H1 (cell line): ENCODE measurements at regions not wholly inside any gene's neighbourhood (a gene's known extent, or its start where the extent isn't known, plus 50 kb on each side); places are given as distances from the start of the nearest gene placed in this dataset.

Experiments used
- CTCF ChIA-PET: fragments of 300-600 bp; sonication (Branson Sonifier 250); formaldehyde crosslinking; loops from one replicate; lab custom pipeline; 2021; ENCODE audit not compliant: partially characterized antibody; lab: Charles Lee
- POLR2A ChIA-PET: fragments of 300-600 bp; sonication (Branson Sonifier 250); formaldehyde crosslinking; loops from one replicate; lab custom pipeline; 2021; ENCODE audit warnings: inconsistent platforms; ENCODE audit not compliant: partially characterized antibody; lab: Charles Lee
- DNase-seq, 2 experiments: peaks; one replicate each; pipeline versions ENCODE4 v3.0.0 to v3.0.0-alpha.2; 2010 to 2022; ENCODE audit warnings: low spot score in 2 of 2, low read depth in 1 of 2, mixed read lengths in 1 of 2
- FAIRE-seq: peaks from 2 replicates; lab custom pipeline; 2011; peaks lifted over from hg19 to GRCh38; lab: Jason Lieb, UNC
- H2AFZ ChIP-seq: 2 replicates; pipeline ENCODE4 v1.8.1; 2012; ENCODE audit warnings: low read length, inconsistent platforms
- H2AK5ac ChIP-seq: 2 replicates; pipeline ENCODE4 v1.6.1; 2013; ENCODE audit warnings: low read depth, low read length
- H2BK120ac ChIP-seq: replicated peaks from 2 replicates; pipeline ENCODE3; 2013; ENCODE audit warnings: low read depth, low read length, inconsistent platforms
- H2BK12ac ChIP-seq: 2 replicates; pipeline ENCODE4 v1.6.1; 2013; ENCODE audit warnings: low read depth, low read length
- H2BK15ac ChIP-seq: 2 replicates; pipeline ENCODE4 v1.6.1; 2013; ENCODE audit warnings: low read length
- H2BK20ac ChIP-seq: 2 replicates; pipeline ENCODE4 v1.6.1; 2013; ENCODE audit warnings: low read length
- H2BK5ac ChIP-seq: 2 replicates; pipeline ENCODE4 v1.6.1; 2013; ENCODE audit warnings: low read depth, low read length
- H3K14ac ChIP-seq: 2 replicates; pipeline ENCODE4 v1.6.1; 2013; ENCODE audit warnings: inconsistent platforms; ENCODE audit not compliant: insufficient read length
- H3K18ac ChIP-seq: 2 replicates; pipeline ENCODE4 v1.6.1; 2013; ENCODE audit warnings: low read length; ENCODE audit errors: extremely low read depth
- H3K23ac ChIP-seq: 2 replicates; pipeline ENCODE4 v1.6.1; 2013; ENCODE audit warnings: inconsistent platforms; ENCODE audit not compliant: insufficient read length
- H3K23me2 ChIP-seq: 2 replicates; pipeline ENCODE4 v1.6.1; 2013; ENCODE audit warnings: low read depth, low read length
- H3K27ac ChIP-seq: 2 replicates; pipeline ENCODE4 v1.6.1; 2011; ENCODE audit warnings: low read depth, low read length, inconsistent platforms
- H3K27me3 ChIP-seq, 4 experiments: replicated peaks in 1 of 4; 1 replicate in 1 of 4; 2 replicates in 3 of 4; pipeline versions ENCODE4 v1.6.1 to v1.8.1; 2011 to 2013; ENCODE audit warnings: low read length in 3 of 4, mild to moderate bottlenecking in 3 of 4, inconsistent platforms in 2 of 4, mixed read lengths in 2 of 4, moderate library complexity in 1 of 4; ENCODE audit not compliant: control insufficient read depth in 3 of 4, insufficient read depth in 3 of 4; ENCODE audit errors: extremely low read depth in 1 of 4
- H3K36me3 ChIP-seq, 4 experiments: 2 replicates each; pipeline versions ENCODE4 v1.6.1 to v1.8.1; 2011 to 2013; ENCODE audit warnings: mild to moderate bottlenecking in 4 of 4, low read length in 3 of 4, moderate library complexity in 2 of 4, control low read depth in 1 of 4, inconsistent platforms in 1 of 4; ENCODE audit not compliant: insufficient read depth in 4 of 4, control insufficient read depth in 2 of 4
- H3K4ac ChIP-seq: replicated peaks from 2 replicates; pipeline ENCODE3; 2013; ENCODE audit warnings: low read length, low read depth, mixed read lengths, inconsistent platforms; ENCODE audit not compliant: insufficient read length
- H3K4me1 ChIP-seq, 4 experiments: replicated peaks in 1 of 4; 1 replicate in 1 of 4; 2 replicates in 3 of 4; pipeline versions ENCODE4 v1.6.1 to v1.8.1; 2011 to 2013; ENCODE audit warnings: low read length in 3 of 4, inconsistent platforms in 2 of 4, mixed read lengths in 1 of 4; ENCODE audit not compliant: insufficient read depth in 4 of 4, control insufficient read depth in 3 of 4
- H3K4me2 ChIP-seq, 2 experiments: 2 replicates each; pipeline versions ENCODE4 v1.6.1 to v1.8.1; 2011 to 2013; ENCODE audit warnings: low read depth in 2 of 2, low read length in 2 of 2, control low read depth in 1 of 2, inconsistent platforms in 1 of 2, mild to moderate bottlenecking in 1 of 2; ENCODE audit not compliant: insufficient read depth in 1 of 2
- H3K4me3 ChIP-seq, 4 experiments: fragments of 200-600, 300-600 bp in 1 of 4; sonication (generic), shearing (Covaris generic), sonication (Bioruptor Twin) in 1 of 4; 2 replicates each; pipeline versions ENCODE4 v1.5.1 to v1.8.1; 2011 to 2016; ENCODE audit warnings: low read length in 4 of 4, low read depth in 3 of 4, control low read depth in 2 of 4, inconsistent platforms in 2 of 4, mild to moderate bottlenecking in 2 of 4, mixed read lengths in 1 of 4, moderate library complexity in 1 of 4; ENCODE audit not compliant: insufficient read depth in 2 of 4; ENCODE audit errors: extremely low read depth in 1 of 4
- H3K56ac ChIP-seq: replicated peaks from 2 replicates; pipeline ENCODE3; 2013; ENCODE audit warnings: low read depth, mild to moderate bottlenecking, mixed read lengths, low read length, inconsistent platforms; ENCODE audit not compliant: insufficient read length
- H3K79me1 ChIP-seq: 2 replicates; pipeline ENCODE4 v1.6.1; 2013; ENCODE audit warnings: low read depth, low read length, control low read depth
- H3K79me2 ChIP-seq, 2 experiments: 2 replicates each; pipeline versions ENCODE4 v1.6.1 to v1.8.1; 2012 to 2013; ENCODE audit warnings: low read length in 2 of 2, mild to moderate bottlenecking in 2 of 2, inconsistent platforms in 1 of 2; ENCODE audit not compliant: insufficient read depth in 2 of 2, control insufficient read depth in 1 of 2
- H3K9ac ChIP-seq, 4 experiments: replicated peaks in 1 of 4; 1 replicate in 1 of 4; 2 replicates in 3 of 4; pipeline versions ENCODE4 v1.6.1 to v1.8.1; 2011 to 2013; ENCODE audit warnings: low read depth in 3 of 4, low read length in 3 of 4, control low read depth in 2 of 4, mild to moderate bottlenecking in 2 of 4, moderate library complexity in 2 of 4, inconsistent platforms in 1 of 4; ENCODE audit errors: extremely low read depth in 1 of 4
- H3K9me3 ChIP-seq, 2 experiments: 2 replicates each; pipeline versions ENCODE4 v1.6.1 to v1.8.1; 2012 to 2013; ENCODE audit warnings: mild to moderate bottlenecking in 2 of 2, moderate library complexity in 2 of 2, control low read depth in 1 of 2, inconsistent platforms in 1 of 2, low read depth in 1 of 2, low read length in 1 of 2, mixed read lengths in 1 of 2; ENCODE audit not compliant: insufficient read depth in 2 of 2
- H4K20me1 ChIP-seq, 2 experiments: replicated peaks in 1 of 2; 2 replicates each; pipeline versions ENCODE3 to v1.8.1; 2011 to 2013; ENCODE audit warnings: inconsistent platforms in 2 of 2, low read length in 2 of 2, mild to moderate bottlenecking in 1 of 2; ENCODE audit not compliant: insufficient read depth in 2 of 2, control insufficient read depth in 1 of 2
- H4K5ac ChIP-seq: 2 replicates; pipeline ENCODE4 v1.6.1; 2013; ENCODE audit warnings: low read length, low read depth, mixed read lengths, inconsistent platforms; ENCODE audit not compliant: insufficient read length
- H4K8ac ChIP-seq: 2 replicates; pipeline ENCODE4 v1.8.0; 2013; ENCODE audit warnings: mild to moderate bottlenecking, moderate library complexity, low read length, inconsistent platforms; ENCODE audit not compliant: insufficient read depth; ENCODE audit errors: extremely low read depth
- H4K91ac ChIP-seq: replicated peaks from 2 replicates; pipeline ENCODE3; 2013; ENCODE audit warnings: low read length, mixed read lengths, inconsistent platforms; ENCODE audit not compliant: insufficient read length
- CREB1 ChIP-seq: IDR thresholded peaks from 2 replicates; pipeline ENCODE4 v1.6.1; 2012; ENCODE audit warnings: inconsistent platforms
- WGBS, 2 experiments: shearing (Covaris generic) in 1 of 2; methylation state at CpG; one replicate each; pipeline versions ENCODE4 v1.1.6 to v1.1.7; 2013 to 2015; ENCODE audit warnings: low lambda C conversion rate in 2 of 2, mixed read lengths in 2 of 2, inconsistent platforms in 1 of 2, low coverage in 1 of 2, missing lambda C conversion rate in 1 of 2; ENCODE audit not compliant: insufficient replicate concordance in 2 of 2, insufficient coverage in 1 of 2, insufficient read length in 1 of 2; ENCODE audit errors: extremely low coverage in 1 of 2, missing lambda C conversion rate in 1 of 2; 5-methylcytosine and 5-hydroxymethylcytosine counted together

- Histone ChIP-seq H2AFZ (no peak overlapping the region), H2AK5ac (no peak overlapping the region), H3K27me3 (no peaks in the 10 kb centered on the region), H3K18ac (no peak overlapping the region), H3K4ac (no peak overlapping the region), H3K9ac (no peak overlapping the region), H3K4me2 (no peak overlapping the region), H3K79me1 (no peaks in the 10 kb centered on the region), H2BK20ac (no peak overlapping the region), H3K36me3 (peaks cover 0 to 5% (median 3%) of the 10 kb centered on the region in 4 experiments; a peak in 3 of 8 replicates), H4K20me1 (no peaks in the 10 kb centered on the region), H2BK120ac (no peak overlapping the region), H3K14ac (no peak overlapping the region), H4K5ac (no peak overlapping the region), H3K27ac (no peak overlapping the region), H3K23ac (no peak overlapping the region), H3K9me3 (peaks cover 0 to 8% of the 10 kb centered on the region in 2 experiments; a peak in 2 of 4 replicates), H2BK5ac (no peak overlapping the region), H3K4me3 (no peak overlapping the region), H4K91ac (no peak overlapping the region), H2BK12ac (no peak overlapping the region), H3K56ac (no peak overlapping the region), H2BK15ac (no peak overlapping the region), H3K4me1 (no peaks in the 10 kb centered on the region), H3K23me2 (no peaks in the 10 kb centered on the region), H4K8ac (no peak overlapping the region), H3K79me2 (no peaks in the 10 kb centered on the region)
- no peak for FAIRE-seq
- ChIA-PET POLR2A (no interaction called here), CTCF (no interaction called here)
- no peak for TF ChIP-seq CREB1
- no peak for DNase-seq
- 100% methylated on average over 7 of the region's 16 CpGs; no CpG with 5 or more reads in 1 of the 2 experiments for WGBS, 2 experiments
Observed at GRCh38 chrX:126272795-126273497, 106.9 kb upstream of the DCAF12L2 start.
